Osteoblast (primary cell): ENCODE measurements at regions not wholly inside any gene's neighbourhood (a gene's known extent, or its start where the extent isn't known, plus 50 kb on each side); places are given as distances from the start of the nearest gene placed in this dataset.

Source experiments
- DNase-seq: peaks from one replicate; pipeline ENCODE4 v3.0.0; 2011; ENCODE audit warnings: low spot score, mixed read lengths; ENCODE audit not compliant: insufficient read length; ENCODE audit errors: missing footprints
- H2AFZ ChIP-seq: 2 replicates; pipeline ENCODE4 v1.6.0; 2011; ENCODE audit warnings: mild to moderate bottlenecking, low read length
- H3K27ac ChIP-seq: 2 replicates; pipeline ENCODE4 v1.5.1; 2011; ENCODE audit warnings: mild to moderate bottlenecking, low read depth, low read length, moderate library complexity
- H3K27me3 ChIP-seq: 2 replicates; pipeline ENCODE4 v1.6.0; 2012; ENCODE audit warnings: mild to moderate bottlenecking, control low read depth, inconsistent platforms, low read length, moderate library complexity; ENCODE audit not compliant: insufficient read depth
- H3K36me3 ChIP-seq: 2 replicates; pipeline ENCODE4 v1.5.1; 2011; ENCODE audit warnings: mild to moderate bottlenecking, low read length, control low read depth, moderate library complexity; ENCODE audit not compliant: insufficient read depth
- H3K4me1 ChIP-seq: 2 replicates; pipeline ENCODE4 v1.5.1; 2011; ENCODE audit warnings: mild to moderate bottlenecking, low read length, control low read depth, moderate library complexity; ENCODE audit not compliant: insufficient read depth
- H3K4me2 ChIP-seq: 2 replicates; pipeline ENCODE4 v1.6.0; 2011; ENCODE audit warnings: mild to moderate bottlenecking, low read length; ENCODE audit not compliant: insufficient read depth
- H3K4me3 ChIP-seq: fragments of 200-600 bp; sonication (generic); 3 replicates; pipeline ENCODE4 v1.5.1; 2012; ENCODE audit warnings: mild to moderate bottlenecking, low read length, inconsistent platforms; ENCODE audit not compliant: insufficient read depth
- H3K79me2 ChIP-seq: 2 replicates; pipeline ENCODE4 v1.6.0; 2012; ENCODE audit warnings: mild to moderate bottlenecking, low read length, control low read depth, inconsistent platforms; ENCODE audit not compliant: insufficient read depth
- H3K9me3 ChIP-seq: 2 replicates; pipeline ENCODE4 v1.5.1; 2011; ENCODE audit warnings: low read depth, low read length, control low read depth
- H4K20me1 ChIP-seq: 2 replicates; pipeline ENCODE4 v1.6.0; 2012; ENCODE audit warnings: mild to moderate bottlenecking, low read length, control low read depth; ENCODE audit not compliant: insufficient read depth
- CTCF ChIP-seq: IDR thresholded peaks from 2 replicates; pipeline ENCODE4 v1.5.1; 2011; ENCODE audit warnings: mild to moderate bottlenecking, low read depth, low read length, moderate library complexity; ENCODE audit errors: extremely low read depth

- H3K36me3 ChIP-seq = no peaks in the 10 kb centered on the region
- no peak overlapping the region for H3K4me3 ChIP-seq
- H3K9me3 ChIP-seq = no peaks in the 10 kb centered on the region
- no peaks in the 10 kb centered on the region for H3K4me1 ChIP-seq
- TF ChIP-seq CTCF = no peak
- no peak overlapping the region for H2AFZ ChIP-seq
- no peak overlapping the region for H3K27ac ChIP-seq
- peaks cover 36% of the 10 kb centered on the region for H3K27me3 ChIP-seq
- no peaks in the 10 kb centered on the region for H3K79me2 ChIP-seq
- no peaks in the 10 kb centered on the region for H4K20me1 ChIP-seq
- H3K4me2 ChIP-seq = no peak overlapping the region
- DNase-seq = no peak
Measured at GRCh38 chr3:193791041-193792032, 198.3 kb downstream of the OPA1 start.

- Histone ChIP-seq H3K79me2 (no peaks in the 10 kb centered on the region), H3K36me3 (no peaks in the 10 kb centered on the region), H3K4me3 (no peak overlapping the region), H3K4me1 (no peaks in the 10 kb centered on the region), H2AFZ (no peak overlapping the region), H3K27me3 (peaks cover 32% of the 10 kb centered on the region), H3K4me2 (no peak overlapping the region), H4K20me1 (no peaks in the 10 kb centered on the region), H3K27ac (no peak overlapping the region), H3K9me3 (no peaks in the 10 kb centered on the region)
- no peak for DNase-seq
- TF ChIP-seq CTCF = no peak
Measured at GRCh38 chr3:193793123-193793522, 200.1 kb downstream of the OPA1 start.

- no peak for DNase-seq
Measured at GRCh38 chr3:193794002-193794881, 201.2 kb downstream of the OPA1 start.

More at GRCh38 chr3:193794002-193794881, 201.2 kb downstream of the OPA1 start:
- no peak for TF ChIP-seq CTCF
- no peaks in the 10 kb centered on the region for H3K36me3 ChIP-seq
- H4K20me1 ChIP-seq = no peaks in the 10 kb centered on the region
- no peak overlapping the region for H2AFZ ChIP-seq
- peaks cover 30% of the 10 kb centered on the region for H3K27me3 ChIP-seq
- H3K4me2 ChIP-seq = no peak overlapping the region
- H3K4me3 ChIP-seq = no peak overlapping the region
- H3K4me1 ChIP-seq = no peaks in the 10 kb centered on the region
- no peaks in the 10 kb centered on the region for H3K9me3 ChIP-seq
- H3K79me2 ChIP-seq = no peaks in the 10 kb centered on the region
- H3K27ac ChIP-seq = no peak overlapping the region
